ENCODE measurements at regions not wholly inside any gene's neighbourhood (a gene's known extent, or its start where the extent isn't known, plus 50 kb on each side); places are given as distances from the start of the nearest gene placed in this dataset.
A peak's percentile ranks its signal among the peaks of the same experiment; 100 is the strongest.
"Not testable (repeated sequence)": the region's sequence is repeated elsewhere in the genome, so short reads cannot be mapped to it uniquely, and the experiment has no call there.

DNA sequence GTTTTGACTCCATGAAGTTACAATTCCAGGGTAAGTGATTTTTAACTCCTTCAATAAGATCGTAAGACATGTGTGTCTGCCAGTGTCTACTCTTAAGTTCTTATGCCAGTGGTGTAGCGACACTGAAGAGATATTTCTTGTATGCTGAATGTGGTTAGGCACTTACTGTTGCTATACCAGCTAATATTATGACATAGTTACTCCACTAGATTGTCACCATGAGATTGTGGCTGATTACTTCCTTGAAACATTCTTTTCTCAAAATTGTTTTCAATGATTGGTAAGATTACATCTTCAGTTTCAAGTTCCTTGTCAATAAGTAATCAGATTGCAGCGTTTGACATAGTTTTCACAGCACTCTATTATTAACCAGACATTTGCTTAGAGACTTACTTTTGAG, 60.6 kb upstream of the PAGE5 start:
- H3K4me3 Mint-ChIP-seq: peak overlapping the region; percentile 45 to 87 (median 48)
- no peaks in the 10 kb centered on the region for H3K27me3 Mint-ChIP-seq (ENCODE audit: low read depth)
- H3K4me1 Mint-ChIP-seq: no peaks in the 10 kb centered on the region
- peak overlapping the region in 2 of 3 experiments; percentile 39 to 40 for H3K27ac Mint-ChIP-seq
- TF ChIP-seq, protein P1, sequence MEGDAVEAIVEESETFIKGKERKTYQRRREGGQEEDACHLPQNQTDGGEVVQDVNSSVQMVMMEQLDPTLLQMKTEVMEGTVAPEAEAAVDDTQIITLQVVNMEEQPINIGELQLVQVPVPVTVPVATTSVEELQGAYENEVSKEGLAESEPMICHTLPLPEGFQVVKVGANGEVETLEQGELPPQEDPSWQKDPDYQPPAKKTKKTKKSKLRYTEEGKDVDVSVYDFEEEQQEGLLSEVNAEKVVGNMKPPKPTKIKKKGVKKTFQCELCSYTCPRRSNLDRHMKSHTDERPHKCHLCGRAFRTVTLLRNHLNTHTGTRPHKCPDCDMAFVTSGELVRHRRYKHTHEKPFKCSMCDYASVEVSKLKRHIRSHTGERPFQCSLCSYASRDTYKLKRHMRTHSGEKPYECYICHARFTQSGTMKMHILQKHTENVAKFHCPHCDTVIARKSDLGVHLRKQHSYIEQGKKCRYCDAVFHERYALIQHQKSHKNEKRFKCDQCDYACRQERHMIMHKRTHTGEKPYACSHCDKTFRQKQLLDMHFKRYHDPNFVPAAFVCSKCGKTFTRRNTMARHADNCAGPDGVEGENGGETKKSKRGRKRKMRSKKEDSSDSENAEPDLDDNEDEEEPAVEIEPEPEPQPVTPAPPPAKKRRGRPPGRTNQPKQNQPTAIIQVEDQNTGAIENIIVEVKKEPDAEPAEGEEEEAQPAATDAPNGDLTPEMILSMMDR (IDR thresholded peaks at IDR 0.05; ENCODE audit: unreplicated experiment in 3 of 3): no peak
- H3K36me3 Mint-ChIP-seq (ENCODE audit: low read depth): peaks cover 9% of the 10 kb centered on the region
- H3K9me3 Mint-ChIP-seq: peaks cover 9% of the 10 kb centered on the region

DNA sequence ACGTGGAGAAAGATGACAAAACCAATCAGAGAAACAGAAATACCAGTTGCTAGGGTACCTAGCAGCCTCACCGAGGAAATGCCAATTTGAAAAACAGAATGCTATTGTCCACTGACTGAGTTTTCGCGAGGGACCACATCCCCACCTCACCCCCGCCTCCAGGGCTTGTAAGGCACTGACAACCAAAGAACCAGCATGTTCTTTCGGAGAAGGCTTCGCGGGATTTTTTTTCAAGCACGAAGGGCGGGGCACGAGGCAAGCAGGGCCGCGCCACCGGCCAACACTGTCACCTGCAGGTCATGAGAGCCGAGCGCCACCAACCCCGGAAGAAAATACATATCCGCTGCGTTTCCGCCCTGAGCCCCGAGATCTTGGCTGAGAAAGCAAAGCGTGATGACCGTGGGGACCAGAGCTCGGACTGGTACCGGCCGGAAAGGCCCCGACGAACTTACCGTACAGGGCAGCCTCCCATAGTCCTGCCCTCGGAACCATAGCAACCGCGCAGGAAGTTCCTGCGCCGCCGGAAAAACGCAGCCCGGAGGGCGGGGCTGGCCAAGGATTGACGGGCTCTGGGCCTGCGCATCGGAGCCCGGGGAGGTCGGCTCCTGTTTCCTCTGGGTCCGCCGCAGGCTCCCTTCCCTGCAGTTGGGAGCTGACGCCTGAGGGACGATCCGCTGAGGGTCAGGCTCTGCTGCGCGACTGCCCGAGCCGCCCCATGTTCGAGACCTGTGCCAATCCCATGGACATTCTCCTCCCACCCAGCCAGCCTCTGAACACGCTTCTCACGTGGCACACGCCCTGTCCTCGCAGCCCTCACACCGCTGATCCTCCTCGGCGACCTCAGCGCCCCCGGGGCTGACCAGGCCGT, 59.2 kb upstream of the PAGE5 start:
- Mint-ChIP-seq H3K27ac (peak overlapping the region; percentile 95 to 98 (median 96)), H3K9me3 (peaks cover 19% of the 10 kb centered on the region), H3K4me1 (no peaks in the 10 kb centered on the region), H3K36me3 (ENCODE audit: low read depth) (no peaks in the 10 kb centered on the region), H3K4me3 (peak overlapping the region; percentile 87 to 90 (median 89)), H3K27me3 (ENCODE audit: low read depth) (no peaks in the 10 kb centered on the region)
- TF ChIP-seq, protein P1 (IDR thresholded peaks at IDR 0.05; ENCODE audit: unreplicated experiment in 3 of 3): peak; percentile 24 to 56 (median 30)

- Mint-ChIP-seq H3K27me3 (ENCODE audit: low read depth) (no peaks in the 10 kb centered on the region), H3K4me3 (peak overlapping the region; percentile 87 to 90 (median 89)), H3K9me3 (peaks cover 19% of the 10 kb centered on the region), H3K36me3 (ENCODE audit: low read depth) (no peaks in the 10 kb centered on the region), H3K4me1 (no peaks in the 10 kb centered on the region), H3K27ac (peak overlapping the region; percentile 95 to 98 (median 96))
- TF ChIP-seq, protein P1 (IDR thresholded peaks at IDR 0.05; ENCODE audit: unreplicated experiment in 3 of 3): no peak
These were observed 58.6 kb upstream of the PAGE5 start for GRCh38 chrX:55161581-55161980.

GRCh38 chrX:55163171-55163570, 57.0 kb upstream of the PAGE5 start:
- no peaks in the 10 kb centered on the region for H3K27me3 Mint-ChIP-seq (ENCODE audit: low read depth)
- no peaks in the 10 kb centered on the region for H3K4me1 Mint-ChIP-seq
- H3K9me3 Mint-ChIP-seq: peaks cover 21% of the 10 kb centered on the region
- H3K36me3 Mint-ChIP-seq (ENCODE audit: low read depth): no peaks in the 10 kb centered on the region
- H3K4me3 Mint-ChIP-seq: no peak overlapping the region
- H3K27ac Mint-ChIP-seq: no peak overlapping the region
- TF ChIP-seq, protein P1 (IDR thresholded peaks at IDR 0.05; ENCODE audit: unreplicated experiment in 3 of 3): no peak

DNA sequence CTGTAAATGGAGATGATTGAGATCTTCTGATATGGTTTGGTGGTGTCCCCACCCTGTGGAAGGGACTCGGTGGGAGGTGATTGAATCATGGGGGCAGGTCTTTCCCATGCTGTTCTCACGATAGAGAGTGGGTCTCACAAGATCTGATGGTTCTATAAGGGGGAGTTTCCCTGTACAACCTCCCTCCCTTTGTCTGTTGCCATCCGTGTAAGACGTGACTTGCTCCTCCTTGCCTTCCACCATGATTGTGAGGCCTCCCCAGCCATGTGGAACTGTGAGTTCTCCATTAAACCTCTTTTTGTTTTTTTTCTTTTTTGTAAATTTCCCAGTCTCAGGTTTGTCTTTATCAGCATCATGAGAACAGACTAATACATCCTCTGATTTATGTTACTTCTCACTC, 55.1 kb upstream of the PAGE5 start:
- H3K4me3 Mint-ChIP-seq: peak overlapping the region in 1 of 3 experiments; percentile 8
- peaks cover 21% of the 10 kb centered on the region for H3K9me3 Mint-ChIP-seq
- H3K27ac Mint-ChIP-seq; H3K4me1 Mint-ChIP-seq; H3K36me3 Mint-ChIP-seq (ENCODE audit: low read depth); H3K27me3 Mint-ChIP-seq (ENCODE audit: low read depth): not testable (repeated sequence)

- Mint-ChIP-seq H3K27ac (no peak overlapping the region), H3K27me3 (ENCODE audit: low read depth) (no peaks in the 10 kb centered on the region), H3K4me3 (no peak overlapping the region), H3K36me3 (ENCODE audit: low read depth) (no peaks in the 10 kb centered on the region), H3K9me3 (peaks cover 21% of the 10 kb centered on the region), H3K4me1 (no peaks in the 10 kb centered on the region)
- TF ChIP-seq, protein P1 (IDR thresholded peaks at IDR 0.05; ENCODE audit: unreplicated experiment in 3 of 3): no peak
These were observed 52.9 kb upstream of the PAGE5 start for GRCh38 chrX:55167124-55167803.
